ENCODE measurements at regions not wholly inside any gene's neighbourhood (a gene's known extent, or its start where the extent isn't known, plus 50 kb on each side); places are given as distances from the start of the nearest gene placed in this dataset.
"Not testable (repeated sequence)": the region's sequence is repeated elsewhere in the genome, so short reads cannot be mapped to it uniquely, and the experiment has no call there.

DNA sequence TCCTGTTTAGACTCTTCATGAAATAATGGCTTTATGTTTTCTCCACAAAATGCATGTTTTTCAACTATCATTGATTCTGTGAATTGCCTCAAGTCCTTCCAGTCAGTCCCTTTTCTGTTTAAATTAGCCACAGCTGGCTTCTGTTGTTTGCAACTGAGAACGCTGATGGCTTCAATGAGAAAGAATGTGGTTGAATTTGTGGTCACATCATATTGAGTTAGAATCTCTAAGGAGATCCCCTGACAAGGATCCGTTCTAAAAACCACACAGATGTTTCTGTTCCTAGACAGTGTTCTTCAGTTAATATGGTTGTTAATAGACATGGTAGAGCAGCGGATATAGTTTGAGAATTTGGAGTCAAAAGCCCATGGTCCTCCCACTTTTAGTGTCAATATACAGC is 323.6 kb upstream of the NOTCH2NLA start:
- TF ChIP-seq, protein P1, sequence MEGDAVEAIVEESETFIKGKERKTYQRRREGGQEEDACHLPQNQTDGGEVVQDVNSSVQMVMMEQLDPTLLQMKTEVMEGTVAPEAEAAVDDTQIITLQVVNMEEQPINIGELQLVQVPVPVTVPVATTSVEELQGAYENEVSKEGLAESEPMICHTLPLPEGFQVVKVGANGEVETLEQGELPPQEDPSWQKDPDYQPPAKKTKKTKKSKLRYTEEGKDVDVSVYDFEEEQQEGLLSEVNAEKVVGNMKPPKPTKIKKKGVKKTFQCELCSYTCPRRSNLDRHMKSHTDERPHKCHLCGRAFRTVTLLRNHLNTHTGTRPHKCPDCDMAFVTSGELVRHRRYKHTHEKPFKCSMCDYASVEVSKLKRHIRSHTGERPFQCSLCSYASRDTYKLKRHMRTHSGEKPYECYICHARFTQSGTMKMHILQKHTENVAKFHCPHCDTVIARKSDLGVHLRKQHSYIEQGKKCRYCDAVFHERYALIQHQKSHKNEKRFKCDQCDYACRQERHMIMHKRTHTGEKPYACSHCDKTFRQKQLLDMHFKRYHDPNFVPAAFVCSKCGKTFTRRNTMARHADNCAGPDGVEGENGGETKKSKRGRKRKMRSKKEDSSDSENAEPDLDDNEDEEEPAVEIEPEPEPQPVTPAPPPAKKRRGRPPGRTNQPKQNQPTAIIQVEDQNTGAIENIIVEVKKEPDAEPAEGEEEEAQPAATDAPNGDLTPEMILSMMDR (IDR thresholded peaks at IDR 0.05; ENCODE audit: poor library complexity) = not testable (repeated sequence)
- not testable (repeated sequence) for TF ChIP-seq EZH2 (IDR thresholded peaks at IDR 0.05; ENCODE audit: borderline replicate concordance)

All from hepatocyte (in vitro differentiated cells).